Fibroblast of gingiva (primary cell): ENCODE measurements at regions not wholly inside any gene's neighbourhood (a gene's known extent, or its start where the extent isn't known, plus 50 kb on each side); places are given as distances from the start of the nearest gene placed in this dataset.
"Not testable (repeated sequence)": the region's sequence is repeated elsewhere in the genome, so short reads cannot be mapped to it uniquely, and the experiment has no call there.

Experiments
- DNase-seq: peaks from one replicate; pipeline ENCODE4 v3.0.0-alpha.2; 2011; ENCODE audit warnings: low read depth

GRCh38 chr3:107153981-107154380 lies 223.3 kb upstream of the CCDC54 start:
- DNase-seq, result no peak

DNA sequence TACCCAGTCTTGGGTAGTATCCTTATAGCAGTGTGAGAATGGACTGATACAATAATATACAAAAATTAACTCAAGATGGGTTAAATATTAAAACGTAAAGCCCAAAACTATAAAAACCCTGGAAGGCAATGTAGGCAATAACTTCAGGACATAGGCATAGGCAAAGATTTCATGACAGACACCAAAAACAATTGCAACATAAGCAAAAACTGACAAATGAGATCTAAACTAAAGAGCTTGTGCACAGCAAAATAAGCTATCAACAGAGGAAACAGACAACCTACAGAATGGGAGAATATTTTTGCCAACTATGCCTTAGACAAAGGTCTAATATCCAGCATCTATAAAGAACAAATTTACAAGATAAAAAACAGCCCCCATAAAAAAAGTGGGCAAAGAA lies 204.8 kb upstream of the CCDC54 start:
- no peak for DNase-seq

- no peak for DNase-seq
Measured at GRCh38 chr3:107184375-107184774, 192.9 kb upstream of the CCDC54 start.

DNA sequence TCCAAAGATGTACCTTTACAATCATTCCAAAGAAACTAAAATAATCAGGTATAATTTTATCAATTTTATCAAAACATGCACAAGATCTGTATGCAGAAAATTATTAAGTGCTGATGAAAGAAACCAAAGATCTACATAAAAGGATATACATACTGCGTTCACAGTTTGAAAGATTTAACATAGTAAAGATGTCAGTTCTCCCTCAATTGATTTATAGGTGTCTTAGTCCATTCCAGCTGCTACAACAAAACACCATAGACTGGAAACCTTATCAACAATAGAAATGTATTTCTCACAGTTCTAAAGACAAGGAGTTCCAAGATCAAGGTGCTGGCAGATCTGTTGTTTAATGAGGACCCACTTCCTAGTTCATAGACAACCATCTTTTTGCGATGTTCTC lies 189.0 kb upstream of the CCDC54 start:
- DNase-seq, result no peak

- DNase-seq, result no peak
Measured at GRCh38 chr3:107189158-107189791, 188.0 kb upstream of the CCDC54 start.

DNA sequence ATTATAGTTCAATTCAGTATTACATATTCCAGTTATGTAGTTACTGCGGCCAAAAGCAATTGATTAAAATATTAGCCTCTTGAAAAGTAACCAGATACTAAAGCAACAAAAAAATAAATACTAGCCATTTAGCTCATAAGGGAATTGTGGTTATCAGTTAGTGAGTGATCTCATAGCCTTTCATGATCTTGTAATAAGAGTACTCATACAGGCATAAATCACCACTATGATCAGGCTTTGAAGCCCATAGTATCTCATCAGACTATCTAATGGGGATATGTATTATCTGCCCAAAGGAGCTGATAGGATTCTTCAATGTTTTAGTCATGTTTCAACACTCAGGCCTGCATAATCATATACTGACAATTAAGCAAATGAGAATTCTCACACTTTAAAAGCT lies 184.1 kb upstream of the CCDC54 start:
- no peak for DNase-seq

GRCh38 chr3:107198581-107199181 lies 178.6 kb upstream of the CCDC54 start:
- peak; percentile 85 for DNase-seq

DNA sequence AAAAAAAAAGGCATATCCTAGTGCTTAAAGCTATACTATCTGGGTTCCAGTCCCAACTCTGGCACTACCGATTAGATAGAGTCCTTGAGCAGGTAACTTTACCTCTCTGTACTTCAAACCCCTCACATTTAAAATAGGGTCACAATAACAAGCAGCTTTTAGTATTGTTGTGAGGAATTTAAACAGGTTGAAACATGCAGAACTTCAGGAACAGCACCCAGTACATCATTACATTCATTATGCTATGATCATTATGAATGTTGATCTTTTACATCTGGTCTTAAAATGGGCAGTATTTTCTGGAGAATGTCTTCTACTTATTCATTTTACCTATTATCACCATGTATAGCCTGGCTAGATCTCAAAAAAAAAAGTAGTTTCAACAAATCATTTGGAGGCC lies 176.1 kb upstream of the CCDC54 start:
- DNase-seq, result no peak

GRCh38 chr3:107202885-107203284 lies 174.4 kb upstream of the CCDC54 start:
- not testable (repeated sequence) for DNase-seq

GRCh38 chr3:107204121-107204520 lies 173.1 kb upstream of the CCDC54 start:
- DNase-seq, result no peak

- no peak for DNase-seq
Measured at GRCh38 chr3:107205358-107205757, 171.9 kb upstream of the CCDC54 start.

DNA sequence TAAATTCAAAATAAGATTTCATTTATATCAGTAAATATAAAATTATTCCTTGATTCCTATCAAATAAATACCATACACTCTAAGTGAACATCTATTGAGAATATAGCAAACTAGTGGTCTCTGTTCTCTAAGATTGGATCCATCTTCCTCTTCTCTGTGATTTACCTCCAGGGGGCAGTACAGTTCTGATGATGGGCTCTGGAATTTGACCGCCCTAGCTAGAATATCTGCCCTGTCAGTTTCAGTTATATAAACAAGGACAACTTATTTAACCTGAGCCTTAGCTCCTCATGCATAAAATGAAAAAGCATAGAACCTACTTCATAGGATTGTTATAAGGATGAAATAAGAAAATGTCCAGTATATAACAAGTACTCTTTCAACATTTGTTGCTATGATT lies 171.1 kb upstream of the CCDC54 start:
- peak; percentile 60 for DNase-seq

DNA sequence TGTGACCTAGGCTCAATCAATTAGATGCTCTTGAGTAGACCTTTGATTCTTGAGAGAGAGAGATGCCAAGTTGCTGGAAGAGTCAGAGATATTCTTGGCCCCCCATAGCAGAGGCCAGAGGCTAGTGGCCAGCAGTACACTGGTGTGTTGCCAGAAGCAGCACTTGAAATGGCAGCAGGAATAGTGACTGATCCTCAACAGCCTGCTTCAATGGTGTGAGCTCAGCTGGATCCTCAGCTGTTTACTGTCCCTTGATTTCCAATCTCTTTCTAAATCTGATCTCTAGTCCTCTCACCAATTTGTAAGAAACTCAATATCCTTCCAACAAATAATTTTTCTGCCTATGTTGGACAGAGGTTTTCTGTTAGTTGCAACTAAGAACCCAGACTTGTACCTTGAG lies 170.3 kb upstream of the CCDC54 start:
- DNase-seq, result no peak

DNA sequence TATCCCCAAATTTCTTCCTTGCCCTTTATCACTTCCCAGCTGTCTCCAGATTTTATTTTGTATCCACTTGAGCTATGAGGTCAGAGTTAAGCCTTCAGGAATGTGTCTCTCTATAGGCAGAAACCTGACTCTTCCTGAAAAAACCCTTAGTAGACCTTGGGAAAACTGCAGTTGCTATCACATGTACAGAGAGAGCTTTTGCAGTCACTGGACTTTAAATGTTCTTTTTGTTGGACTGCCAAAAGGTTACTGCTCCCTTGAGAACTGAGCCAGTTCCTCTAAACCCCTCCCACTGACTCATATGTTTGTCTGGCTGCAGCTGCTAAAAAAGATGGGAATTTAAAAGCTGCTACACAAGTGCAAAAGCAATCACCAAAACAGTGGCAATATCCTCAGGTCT lies 169.1 kb upstream of the CCDC54 start:
- peak; percentile 97 for DNase-seq

GRCh38 chr3:107208796-107209195 lies 168.4 kb upstream of the CCDC54 start:
- no peak for DNase-seq

- peak; percentile 27 for DNase-seq
Measured at GRCh38 chr3:107209302-107209990, 167.8 kb upstream of the CCDC54 start.

DNA sequence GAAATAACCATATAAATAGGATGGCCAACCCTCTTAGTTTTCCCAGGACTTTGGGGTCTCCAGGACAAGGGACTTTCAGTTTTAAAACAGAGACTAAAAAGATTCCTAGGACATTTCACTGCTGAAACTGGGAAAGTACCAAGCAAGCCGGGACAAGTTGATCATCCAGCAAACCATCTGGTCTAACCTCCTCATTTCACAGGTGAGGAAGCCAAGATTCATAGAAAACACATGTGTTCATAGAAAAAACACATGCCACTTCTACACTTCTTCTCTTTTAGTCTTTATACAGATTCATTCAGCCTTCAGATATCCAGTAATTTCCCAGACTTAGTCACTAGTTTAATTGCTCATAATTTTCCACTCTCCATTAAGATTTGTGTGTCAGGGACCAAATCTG lies 165.6 kb upstream of the CCDC54 start:
- DNase-seq, result no peak

DNA sequence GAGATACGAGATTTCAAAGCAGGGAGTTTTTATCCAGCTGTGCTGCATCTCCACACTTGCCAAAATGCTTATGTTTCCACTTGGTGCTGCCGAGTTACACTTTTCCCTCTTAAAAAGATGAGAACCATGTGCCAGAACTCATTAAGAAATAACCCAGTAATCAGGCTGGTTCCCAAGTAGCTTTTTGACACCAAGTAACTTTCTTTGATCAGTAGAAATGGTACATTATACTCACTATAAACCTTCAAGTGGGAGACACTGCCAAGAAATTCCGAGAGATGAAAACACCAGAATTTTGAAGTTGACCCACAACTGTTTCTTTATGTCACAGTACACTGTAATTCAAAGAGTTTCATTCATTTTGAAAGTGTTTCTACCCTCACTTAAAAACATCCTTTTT lies 164.6 kb upstream of the CCDC54 start:
- no peak for DNase-seq

DNA sequence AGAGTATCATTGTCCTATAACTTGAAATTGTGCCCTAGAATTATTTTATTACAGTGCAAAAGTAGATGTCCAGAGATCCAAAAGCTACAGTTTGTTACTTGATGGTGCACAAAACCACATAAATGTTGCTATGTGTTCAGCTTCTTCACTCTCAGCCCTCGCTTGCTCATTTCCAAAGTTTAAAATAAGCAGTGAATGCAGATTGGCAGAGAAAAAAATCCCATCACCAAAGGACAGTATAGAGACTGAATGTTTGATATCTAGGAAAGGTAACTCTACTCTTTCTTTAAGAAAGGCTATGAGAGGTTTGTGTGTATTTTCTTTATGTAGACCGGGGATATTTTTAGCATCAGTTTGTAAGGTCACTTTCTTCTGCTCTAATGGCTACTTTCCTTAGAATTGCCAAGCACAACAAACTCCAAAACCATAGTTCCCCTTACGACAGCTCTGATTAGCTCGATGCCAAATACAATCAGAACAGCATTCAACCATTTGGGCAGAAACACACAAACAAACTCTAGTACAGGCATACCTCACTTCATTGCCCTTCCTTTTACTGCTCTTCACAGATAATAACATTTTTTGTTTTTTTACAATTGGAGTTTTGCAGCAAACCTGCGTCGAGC lies 164.1 kb upstream of the CCDC54 start:
- DNase-seq, result no peak

GRCh38 chr3:107216229-107216628 lies 161.0 kb upstream of the CCDC54 start:
- DNase-seq, result no peak

- peak; percentile 97 for DNase-seq
Measured at GRCh38 chr3:107216711-107217110, 160.5 kb upstream of the CCDC54 start.

- peak; percentile 96 for DNase-seq
Measured at GRCh38 chr3:107217172-107217571, 160.1 kb upstream of the CCDC54 start.

DNA sequence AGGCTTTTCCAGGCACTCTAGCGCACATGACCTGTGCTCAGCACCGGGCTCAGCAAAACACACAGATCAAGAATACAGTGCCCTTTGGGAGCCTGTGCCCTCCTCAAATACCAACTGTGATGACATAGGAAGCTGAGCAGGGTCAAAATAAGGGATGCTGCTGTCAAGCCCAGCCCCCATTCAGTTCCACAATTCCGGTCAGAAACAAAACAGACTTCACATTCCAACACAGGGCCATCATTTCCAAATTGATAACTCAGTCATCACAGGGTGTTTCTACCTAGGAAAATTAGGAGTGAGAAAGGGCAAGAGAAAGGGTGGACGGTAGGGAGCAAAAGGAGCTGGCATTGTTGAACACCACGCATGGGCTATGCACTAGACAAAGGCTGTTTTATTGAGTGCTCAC lies 158.4 kb upstream of the CCDC54 start:
- DNase-seq, result no peak
